B cell (primary cell): ENCODE measurements at regions not wholly inside any gene's neighbourhood (a gene's known extent, or its start where the extent isn't known, plus 50 kb on each side); places are given as distances from the start of the nearest gene placed in this dataset.

Experiments used
- CTCF ChIP-seq: fragments of 200-600 bp; IDR thresholded peaks from one replicate; pipeline ENCODE4 v1.8.0; 2022; ENCODE audit warnings: antibody characterized with exemption, mild to moderate bottlenecking
- EZH2 ChIP-seq: IDR thresholded peaks from 2 replicates; pipeline ENCODE4 v1.6.1; 2012; ENCODE audit warnings: borderline replicate concordance, low read depth, mild to moderate bottlenecking, moderate library complexity, low read length; ENCODE audit not compliant: insufficient read depth, poor library complexity, severe bottlenecking

- TF ChIP-seq CTCF (no peak), EZH2 (no peak)
Measured at GRCh38 chr13:104085611-104086010, 1019.4 kb upstream of the SLC10A2 start.
